PC-3 (cell line): ENCODE measurements at regions not wholly inside any gene's neighbourhood (a gene's known extent, or its start where the extent isn't known, plus 50 kb on each side); places are given as distances from the start of the nearest gene placed in this dataset.

Experiments used
- ATAC-seq: fragments of 200-7000 bp; cut with Tn5 transposase; 2 replicates; pipeline ENCODE4 v1.9.1; 2020; ENCODE audit warnings: mild to moderate bottlenecking, moderate library complexity
- BruUV-seq: library from RNA; stranded (reverse); fragments of 400-500 nt; replicated peaks from 2 replicates; lab custom pipeline; 2021; lab: Mats Ljungman, UMichigan
- CTCF ChIA-PET: fragments of 300-600 bp; sonication (Branson Sonifier 250); formaldehyde crosslinking; loops from one replicate; lab custom pipeline; 2022; ENCODE audit warnings: antibody characterized with exemption; lab: Charles Lee
- POLR2A ChIA-PET: fragments of 300-600 bp; sonication (Branson Sonifier 250); formaldehyde crosslinking; loops from one replicate; lab custom pipeline; 2022; ENCODE audit warnings: antibody characterized with exemption; ENCODE audit not compliant: unreplicated experiment; lab: Charles Lee
- DNase-seq: peaks from one replicate; pipeline ENCODE4 v3.0.0-alpha.2; 2015
- H2AFZ ChIP-seq: fragments of 300-600 bp; sonication (generic); 2 replicates; pipeline ENCODE4 v1.6.0; 2016; ENCODE audit warnings: antibody characterized with exemption, low read length
- H3F3A ChIP-seq: fragments of 300-600 bp; sonication (generic); one replicate; pipeline ENCODE4 v1.6.0; 2017; ENCODE audit warnings: antibody characterized with exemption, low read length, control low read depth, mild to moderate bottlenecking; ENCODE audit not compliant: unreplicated experiment
- H3K27ac ChIP-seq: fragments of 300-600 bp; sonication (generic); 2 replicates; pipeline ENCODE4 v1.5.1; 2016; ENCODE audit warnings: mild to moderate bottlenecking, low read length
- H3K27me3 ChIP-seq: fragments of 300-600 bp; sonication (generic); 2 replicates; pipeline ENCODE4 v1.6.1; 2016; ENCODE audit warnings: low read length, mixed read lengths
- H3K36me3 ChIP-seq: fragments of 300-600 bp; sonication (generic); 2 replicates; pipeline ENCODE4 v1.6.1; 2016; ENCODE audit warnings: low read depth, mixed run types, low read length, mixed read lengths
- H3K4me1 ChIP-seq: fragments of 300-600 bp; sonication (generic); 2 replicates; pipeline ENCODE4 v1.5.1; 2016; ENCODE audit warnings: low read length; ENCODE audit not compliant: insufficient read depth
- H3K4me2 ChIP-seq: fragments of 300-600 bp; sonication (generic); 2 replicates; pipeline ENCODE4 v1.6.0; 2016; ENCODE audit warnings: low read length
- H3K4me3 ChIP-seq: fragments of 300-600 bp; sonication (generic); 2 replicates; pipeline ENCODE4 v1.5.1; 2016; ENCODE audit warnings: mild to moderate bottlenecking, low read length, mixed read lengths
- H3K79me2 ChIP-seq: fragments of 300-600 bp; sonication (generic); 2 replicates; pipeline ENCODE4 v1.6.1; 2017; ENCODE audit warnings: low read length, mixed read lengths
- H3K9ac ChIP-seq: fragments of 300-600 bp; sonication (generic); 2 replicates; pipeline ENCODE4 v1.6.0; 2016; ENCODE audit warnings: mild to moderate bottlenecking, low read length
- H3K9me2 ChIP-seq: fragments of 300-600 bp; sonication (generic); replicated peaks from 2 replicates; pipeline ENCODE4 v1.6.1; 2016; ENCODE audit warnings: mixed run types, low read length, mixed read lengths
- H3K9me3 ChIP-seq: fragments of 300-600 bp; sonication (generic); 2 replicates; pipeline ENCODE4 v1.6.1; 2016; ENCODE audit warnings: low read length, mixed read lengths
- H4K20me1 ChIP-seq: fragments of 300-600 bp; sonication (generic); 2 replicates; pipeline ENCODE4 v1.6.1; 2016; ENCODE audit warnings: low read length, mixed read lengths
- EZH2 ChIP-seq: fragments of 300-600 bp; sonication (generic); IDR thresholded peaks from one replicate; pipeline ENCODE4 v1.6.1; 2017; ENCODE audit warnings: antibody characterized with exemption, mild to moderate bottlenecking, low read length; ENCODE audit not compliant: unreplicated experiment
- EZH2phosphoT487 ChIP-seq: fragments of 300-600 bp; sonication (generic); IDR thresholded peaks from 2 replicates; pipeline ENCODE4 v1.6.1; 2018; ENCODE audit warnings: mild to moderate bottlenecking, antibody characterized with exemption, low read length, borderline replicate concordance
- intact Hi-C: fragments of 100-400 bp; cut with micrococcal nuclease; formaldehyde crosslinking; loops from 2 replicates; pipeline ENCODE4 v1.9.0; 2023
- TF ChIP-seq, protein P1 (sequence below): fragments of 300-600 bp; sonication (generic); conservative IDR thresholded peaks from 2 replicates; pipeline ENCODE4 v1.5.1; 2017; ENCODE audit warnings: antibody characterized with exemption, low read depth, mild to moderate bottlenecking, low read length

DNA sequence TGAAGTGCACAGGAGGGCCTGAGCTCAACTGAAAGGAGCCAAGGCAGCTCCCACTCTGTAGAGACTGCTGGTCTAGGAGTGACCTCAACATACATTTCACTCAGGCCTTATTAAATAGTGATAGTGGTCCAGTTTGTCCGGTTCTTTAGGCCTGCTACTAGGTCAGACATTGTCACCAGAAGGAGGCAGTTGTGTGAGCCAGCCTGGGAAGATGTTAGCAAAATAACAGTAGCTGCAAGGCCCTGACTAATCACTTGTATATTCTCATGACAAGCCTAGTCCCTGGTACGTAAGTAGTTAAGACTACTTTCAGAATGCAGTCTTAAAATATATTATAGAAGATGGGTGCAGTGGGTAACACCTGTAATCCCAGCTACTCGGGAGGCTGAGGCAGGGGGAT is 264.0 kb upstream of the CAMK1G start:
- peak; percentile 4 for ATAC-seq
- peak overlapping the region; percentile 56 for H3K9ac ChIP-seq
- peak overlapping the region; percentile 93 for H3K27ac ChIP-seq
- peak overlapping the region; percentile 16; the same call in 1 of the 2 replicates for H2AFZ ChIP-seq
- H3K9me2 ChIP-seq = no peaks in the 10 kb centered on the region; the same call in 1 of the 2 replicates
- BruUV-seq = no TSS peak
- intact Hi-C loops = loop anchor here (1.0 to 2.0 kb wide), 2 partner anchors 35 to 73 kb away; no protein-coding TSS in a partner anchor
- H3K4me1 ChIP-seq = peaks cover 46% of the 10 kb centered on the region
- no peaks in the 10 kb centered on the region for H3K36me3 ChIP-seq
- ChIA-PET POLR2A (no interaction called here), CTCF (interaction anchor here (0.7 kb wide), 1 partner anchor 563 kb away, joined by 4 read pairs; no protein-coding TSS in a partner anchor)
- H3K4me2 ChIP-seq = peak overlapping the region; percentile 78
- no peaks in the 10 kb centered on the region for H3K79me2 ChIP-seq
- DNase-seq = peak; percentile 85
- no peaks in the 10 kb centered on the region for H3K27me3 ChIP-seq
- no peaks in the 10 kb centered on the region for H3K9me3 ChIP-seq
- peaks cover 11% of the 10 kb centered on the region for H3F3A ChIP-seq
- TF ChIP-seq, protein P1, sequence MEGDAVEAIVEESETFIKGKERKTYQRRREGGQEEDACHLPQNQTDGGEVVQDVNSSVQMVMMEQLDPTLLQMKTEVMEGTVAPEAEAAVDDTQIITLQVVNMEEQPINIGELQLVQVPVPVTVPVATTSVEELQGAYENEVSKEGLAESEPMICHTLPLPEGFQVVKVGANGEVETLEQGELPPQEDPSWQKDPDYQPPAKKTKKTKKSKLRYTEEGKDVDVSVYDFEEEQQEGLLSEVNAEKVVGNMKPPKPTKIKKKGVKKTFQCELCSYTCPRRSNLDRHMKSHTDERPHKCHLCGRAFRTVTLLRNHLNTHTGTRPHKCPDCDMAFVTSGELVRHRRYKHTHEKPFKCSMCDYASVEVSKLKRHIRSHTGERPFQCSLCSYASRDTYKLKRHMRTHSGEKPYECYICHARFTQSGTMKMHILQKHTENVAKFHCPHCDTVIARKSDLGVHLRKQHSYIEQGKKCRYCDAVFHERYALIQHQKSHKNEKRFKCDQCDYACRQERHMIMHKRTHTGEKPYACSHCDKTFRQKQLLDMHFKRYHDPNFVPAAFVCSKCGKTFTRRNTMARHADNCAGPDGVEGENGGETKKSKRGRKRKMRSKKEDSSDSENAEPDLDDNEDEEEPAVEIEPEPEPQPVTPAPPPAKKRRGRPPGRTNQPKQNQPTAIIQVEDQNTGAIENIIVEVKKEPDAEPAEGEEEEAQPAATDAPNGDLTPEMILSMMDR = peak; percentile 50
- TF ChIP-seq EZH2 = no peak
- no peaks in the 10 kb centered on the region for H4K20me1 ChIP-seq
- peak overlapping the region; percentile 3; the same call in 1 of the 2 replicates for H3K4me3 ChIP-seq

DNA sequence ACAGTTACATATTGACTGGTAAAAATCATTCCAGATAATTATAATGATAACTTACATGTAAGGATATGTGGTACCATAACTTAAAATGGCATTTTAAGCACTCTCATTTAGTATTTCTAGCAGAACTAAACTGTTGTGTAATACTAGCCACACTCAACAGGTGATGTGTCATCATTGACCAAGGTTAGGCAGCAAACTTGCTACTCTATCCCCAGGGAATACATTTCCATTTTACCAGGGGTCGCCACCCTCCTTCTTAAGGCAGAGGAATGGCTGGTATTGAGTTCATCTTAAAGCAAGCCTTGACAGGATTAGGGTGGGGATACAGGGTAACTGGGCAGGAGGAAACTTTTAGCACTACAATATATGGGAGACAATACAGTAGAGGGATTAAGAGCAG is 259.8 kb upstream of the CAMK1G start:
- H3K36me3 ChIP-seq = no peaks in the 10 kb centered on the region
- TF ChIP-seq, protein P1 = no peak
- no peak for TF ChIP-seq EZH2
- no peak for TF ChIP-seq EZH2phosphoT487
- peaks cover 44% of the 10 kb centered on the region for H3K4me1 ChIP-seq
- intact Hi-C loops = no loop called here
- H3F3A ChIP-seq = peaks cover 5% of the 10 kb centered on the region
- no peaks in the 10 kb centered on the region for H3K27me3 ChIP-seq
- H3K9me3 ChIP-seq = no peaks in the 10 kb centered on the region
- DNase-seq = peak; percentile 80
- H3K27ac ChIP-seq = no peak overlapping the region
- H3K9ac ChIP-seq = no peak overlapping the region
- H3K79me2 ChIP-seq = no peaks in the 10 kb centered on the region
- POLR2A ChIA-PET = no interaction called here
- H3K9me2 ChIP-seq = no peaks in the 10 kb centered on the region; the same call in 1 of the 2 replicates
- 0 out of 2 replicates have a peak overlapping the region, but pooled peaks have one; percentile 1 for H3K4me2 ChIP-seq
- H2AFZ ChIP-seq = no peak overlapping the region
- no TSS peak for BruUV-seq
- H3K4me3 ChIP-seq = no peak overlapping the region
- CTCF ChIA-PET = no interaction called here
- H4K20me1 ChIP-seq = no peaks in the 10 kb centered on the region
- peak; percentile 10; the same call in 1 of the 2 replicates for ATAC-seq
